G401.6 (cell line): ENCODE measurements at regions not wholly inside any gene's neighbourhood (a gene's known extent, or its start where the extent isn't known, plus 50 kb on each side); places are given as distances from the start of the nearest gene placed in this dataset.
"Not testable (repeated sequence)": the region's sequence is repeated elsewhere in the genome, so short reads cannot be mapped to it uniquely, and the experiment has no call there.

Experiments used
- FAIRE-seq: peaks from 2 replicates; lab custom pipeline; 2012; peaks lifted over from hg19 to GRCh38; lab: Jason Lieb, UNC

DNA sequence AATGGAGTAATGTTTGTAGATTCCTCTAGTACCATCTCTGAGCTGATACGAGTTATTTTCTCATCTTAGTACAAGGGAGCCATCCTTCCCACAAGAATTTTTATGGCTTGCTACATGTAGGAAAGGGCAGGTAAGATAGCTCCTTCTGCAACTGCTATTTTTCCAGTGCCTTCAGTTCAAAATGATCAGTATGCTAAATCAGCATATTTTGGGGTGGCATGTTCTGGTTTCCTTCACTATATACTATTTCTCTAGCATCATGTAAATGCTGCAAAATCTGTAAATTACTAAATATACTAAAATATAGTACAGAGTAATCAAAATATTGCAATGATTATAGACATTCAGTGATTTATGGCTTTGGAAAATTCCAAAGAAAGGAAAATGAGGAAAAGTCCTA, 1230.0 kb upstream of the CHAC2 start:
- FAIRE-seq: no peak

DNA sequence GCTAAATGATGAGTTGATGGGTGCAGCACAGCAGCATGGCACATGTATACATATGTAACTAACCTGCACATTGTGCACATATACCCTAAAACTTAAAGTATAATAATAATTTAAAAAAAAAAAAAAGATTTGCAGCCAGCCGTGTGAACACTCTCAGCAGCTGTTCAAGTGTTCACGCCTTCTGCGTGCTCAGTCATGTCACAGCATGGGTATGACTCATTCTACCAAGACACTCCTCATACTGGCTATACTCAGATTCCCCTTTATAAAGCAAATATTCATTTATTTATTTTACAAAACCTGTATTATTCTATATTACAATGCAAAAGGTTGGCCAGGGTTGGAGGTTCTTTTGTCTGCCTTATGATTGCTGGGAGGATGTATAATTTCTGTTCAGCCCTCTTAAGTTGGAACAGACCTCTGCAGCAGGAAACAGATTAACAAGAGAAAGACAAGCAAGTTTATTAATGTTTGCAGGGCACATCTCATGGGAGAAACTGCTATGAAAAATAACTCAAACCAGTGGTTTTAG, 1230.6 kb upstream of the CHAC2 start:
- no peak for FAIRE-seq

DNA sequence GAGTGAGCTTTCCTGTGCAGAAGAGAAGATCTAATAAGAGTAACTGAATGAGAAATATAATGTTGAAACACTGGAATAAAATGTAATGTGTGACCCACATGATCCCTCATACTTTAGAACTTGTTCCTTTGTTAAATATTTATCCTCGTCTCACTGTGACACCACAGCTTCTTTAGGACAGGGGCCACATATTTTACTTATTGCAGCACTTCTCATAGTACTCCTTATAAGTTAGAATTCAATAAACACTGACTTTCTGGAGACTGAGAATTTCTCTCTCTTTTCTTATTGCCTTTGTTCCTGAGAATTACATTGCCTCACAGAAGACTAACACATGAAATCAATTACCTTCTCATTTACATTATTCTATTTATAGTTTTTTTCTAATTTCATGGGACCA, 1234.6 kb upstream of the CHAC2 start:
- FAIRE-seq: no peak

DNA sequence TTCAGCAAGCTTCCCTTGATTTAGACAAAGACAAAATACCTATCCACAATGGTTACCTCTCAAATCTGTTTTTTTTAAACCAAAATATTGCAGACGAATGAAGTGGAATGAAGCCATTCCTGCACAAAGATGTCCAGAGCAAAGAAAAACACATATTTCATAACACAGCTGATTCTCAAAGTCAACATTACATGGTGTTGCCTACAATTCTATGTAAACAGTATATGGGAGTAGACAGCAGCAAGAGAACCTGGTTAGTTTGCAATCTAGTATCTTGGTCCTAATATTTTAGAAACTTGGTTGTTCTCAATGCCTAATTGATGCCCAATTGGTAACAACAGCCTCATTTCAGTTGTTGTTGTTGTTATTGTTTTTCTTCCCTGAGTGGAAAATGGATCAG, 1240.9 kb upstream of the CHAC2 start:
- FAIRE-seq: no peak

DNA sequence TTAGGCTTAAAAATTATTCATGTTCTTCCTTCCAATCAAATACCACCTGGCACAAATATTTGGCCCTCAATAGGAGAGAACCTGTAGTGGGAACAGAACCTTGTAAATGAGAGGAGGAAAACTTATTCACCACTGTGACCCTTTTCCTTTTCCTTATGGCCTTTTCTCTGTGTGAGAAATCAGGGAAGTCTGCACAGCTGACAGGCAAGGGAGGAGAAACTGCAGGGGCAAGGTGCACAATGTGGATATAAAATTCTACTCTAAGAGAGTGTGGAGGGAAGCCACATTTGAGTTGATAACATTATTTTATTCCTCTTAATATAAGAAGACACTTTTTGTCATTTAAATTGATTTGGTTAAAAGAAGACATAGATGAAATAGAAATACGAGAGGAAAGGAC, 1247.0 kb upstream of the CHAC2 start:
- no peak for FAIRE-seq

DNA sequence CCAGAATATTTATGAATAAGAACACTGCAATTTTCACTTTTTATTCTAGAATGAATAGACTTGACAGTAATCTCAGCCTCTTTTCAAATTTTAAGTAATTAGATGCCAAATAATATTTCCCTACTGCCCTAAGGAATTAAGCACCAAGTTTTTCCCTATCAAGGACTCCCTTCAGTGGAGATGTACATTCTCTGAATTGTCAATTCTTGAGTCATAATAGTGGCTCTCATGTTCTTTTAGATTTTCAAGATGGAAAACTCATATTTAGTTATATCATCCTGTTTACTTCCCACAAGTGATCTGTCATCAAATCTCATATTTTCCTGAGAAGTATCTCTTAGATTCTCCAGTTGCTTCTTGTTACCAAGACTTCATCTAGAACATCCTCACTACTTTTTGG, 1248.9 kb upstream of the CHAC2 start:
- FAIRE-seq: no peak

DNA sequence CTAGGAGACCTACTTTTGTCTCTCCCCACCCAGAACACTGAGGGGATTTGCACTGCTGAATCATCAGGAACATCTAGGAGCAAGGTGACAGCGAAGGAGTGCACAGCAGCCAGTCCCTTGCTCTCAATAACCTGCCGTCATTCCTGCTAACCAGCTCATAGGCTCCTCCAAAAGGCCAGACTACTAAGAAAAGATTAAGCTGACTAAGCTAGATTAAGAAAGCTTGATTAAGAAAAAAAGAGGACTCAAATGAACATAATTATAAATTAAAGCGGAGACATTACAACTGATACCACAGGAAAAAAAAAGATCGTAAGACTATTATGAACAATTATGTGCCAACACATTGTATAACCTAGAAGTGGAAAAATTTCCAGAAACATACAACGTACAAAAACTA, 1254.8 kb upstream of the CHAC2 start:
- FAIRE-seq: no peak

DNA sequence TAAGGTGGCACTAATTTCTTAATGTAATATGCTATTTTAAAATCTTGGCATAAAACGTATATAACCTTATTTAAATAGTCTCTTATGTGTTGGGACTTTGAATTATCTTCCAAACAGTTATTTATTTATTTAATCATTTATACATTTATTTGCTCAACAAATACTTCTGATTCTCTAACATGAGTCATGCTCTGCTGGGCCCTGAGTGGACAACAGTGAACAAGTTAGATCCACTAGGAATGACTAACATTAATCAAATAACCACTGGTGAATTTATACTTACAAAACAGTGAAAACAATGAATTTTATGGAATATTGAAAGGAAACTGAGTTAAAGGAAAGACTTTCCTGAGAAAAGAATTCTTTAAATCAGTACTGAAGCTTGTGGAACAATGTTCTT, 1257.2 kb upstream of the CHAC2 start:
- FAIRE-seq: no peak

DNA sequence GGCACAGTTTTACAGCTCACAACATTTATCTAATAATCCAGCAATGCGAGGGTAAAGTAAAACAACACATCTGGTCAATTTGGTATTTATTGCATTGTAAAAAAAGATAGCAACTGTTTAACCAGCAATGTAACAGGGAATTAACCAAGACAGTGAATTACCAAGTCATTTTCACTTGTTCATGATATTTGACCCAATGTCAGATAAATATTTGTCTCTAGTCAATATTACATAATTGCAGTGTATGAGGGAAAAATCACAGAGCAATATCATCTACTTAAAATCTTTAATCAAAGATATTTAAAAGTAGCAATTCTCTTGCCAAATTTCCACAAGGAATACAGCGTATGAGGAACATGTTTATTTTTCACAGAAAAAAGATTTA, 1265.1 kb upstream of the CHAC2 start:
- no peak for FAIRE-seq

DNA sequence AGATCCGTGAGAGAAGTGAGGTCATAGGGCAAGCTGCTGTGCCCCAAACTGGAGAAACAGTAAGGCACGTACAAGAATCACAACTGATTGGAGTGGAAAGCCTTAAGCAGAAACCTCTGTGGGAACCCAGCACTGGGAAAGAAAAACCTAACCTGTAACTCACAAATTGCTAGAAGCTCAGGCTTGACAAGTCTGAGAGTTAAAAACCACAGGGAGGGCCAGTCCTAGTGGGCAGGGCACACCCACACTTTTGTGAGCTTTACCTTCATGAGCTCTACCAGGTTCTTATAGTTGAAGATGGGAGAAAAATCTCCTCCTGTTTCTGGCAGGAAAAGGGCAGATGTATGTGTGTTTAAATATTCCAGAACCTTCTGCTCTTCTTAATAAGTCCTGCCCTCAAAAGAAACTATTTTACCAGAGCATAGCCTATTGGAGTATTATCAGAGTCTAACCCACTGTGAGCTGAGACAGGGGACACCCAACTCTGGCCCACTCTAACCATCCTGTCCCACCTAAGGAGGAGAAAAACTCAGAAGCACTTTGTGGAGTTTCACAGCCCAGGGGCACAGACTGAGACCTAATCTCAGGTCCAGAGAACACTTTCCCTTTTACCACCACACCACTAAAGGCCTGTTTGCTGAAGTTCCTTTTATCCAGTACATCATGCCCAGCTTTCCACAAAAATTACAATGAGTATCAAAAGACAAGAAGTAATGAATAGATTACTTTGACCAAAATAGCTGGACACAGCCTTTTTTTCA, 1265.7 kb upstream of the CHAC2 start:
- FAIRE-seq: no peak

DNA sequence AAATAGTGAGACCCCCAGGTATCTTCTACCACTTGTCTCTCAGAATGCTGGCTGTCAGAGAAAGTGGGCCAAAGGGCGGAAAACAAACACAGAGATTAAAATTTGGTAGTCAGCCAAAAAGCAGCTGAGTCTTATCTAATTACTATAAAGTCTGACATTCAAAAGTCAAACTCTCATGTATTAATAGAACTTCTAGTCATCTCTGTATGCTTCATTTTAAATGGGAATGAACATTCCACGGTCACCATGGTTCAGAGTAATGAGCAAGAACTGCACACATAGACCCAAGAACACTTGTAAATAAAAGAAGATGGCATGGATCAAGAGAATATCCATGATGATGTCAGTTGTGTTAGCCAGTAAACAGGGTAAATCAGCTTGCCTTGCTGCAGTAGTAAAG, 1267.0 kb upstream of the CHAC2 start:
- FAIRE-seq: no peak

DNA sequence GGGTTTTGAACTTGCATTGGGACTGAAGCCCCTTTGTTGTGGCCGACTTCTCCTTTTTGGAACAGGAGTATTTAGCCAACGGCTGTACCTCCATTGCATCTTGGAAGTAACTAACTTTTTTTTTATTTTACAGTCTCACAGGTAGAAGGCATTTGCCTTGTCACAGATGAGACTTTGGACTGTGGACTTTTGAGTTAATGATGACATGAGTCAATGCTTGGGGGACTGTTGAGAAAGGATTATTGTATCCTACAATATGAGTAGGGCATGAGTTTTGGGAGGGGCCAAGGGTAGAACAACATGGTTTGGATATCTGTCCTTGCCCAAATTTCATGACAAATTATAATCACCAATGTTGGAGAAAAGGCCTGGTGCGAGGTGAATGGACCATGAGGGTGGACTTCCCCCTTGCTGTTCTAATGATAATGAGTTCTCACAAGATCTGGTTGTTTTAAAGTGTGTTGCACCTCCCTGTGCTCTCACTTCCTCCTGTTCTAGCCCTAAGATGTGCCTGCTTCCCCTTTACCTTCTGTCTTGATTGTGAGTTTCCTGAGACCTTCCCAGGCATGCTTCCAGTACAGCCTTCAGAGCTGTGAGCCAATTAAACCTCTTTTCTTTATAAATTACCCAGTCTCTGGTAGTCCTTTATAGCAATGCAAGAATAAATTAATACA, 1269.4 kb upstream of the CHAC2 start:
- no peak for FAIRE-seq

DNA sequence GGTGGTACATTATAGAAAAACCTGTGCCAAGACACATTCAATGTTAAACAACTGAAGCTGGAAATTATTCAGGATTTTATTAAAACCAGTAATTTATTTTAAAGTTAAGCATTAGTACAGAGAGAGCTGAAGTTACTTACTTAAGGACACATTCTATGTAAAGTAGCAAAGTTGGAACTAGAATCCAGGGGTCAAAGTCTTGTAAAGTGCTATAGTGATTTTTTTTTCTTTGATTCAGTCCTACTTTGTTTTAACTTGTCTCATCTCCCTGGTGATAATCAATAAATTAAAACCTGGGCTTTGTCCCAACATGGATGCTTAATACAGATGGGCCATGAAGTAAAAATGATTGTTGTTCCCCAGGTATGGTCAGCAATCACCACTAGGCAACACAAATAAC, 1271.8 kb upstream of the CHAC2 start:
- FAIRE-seq: no peak

DNA sequence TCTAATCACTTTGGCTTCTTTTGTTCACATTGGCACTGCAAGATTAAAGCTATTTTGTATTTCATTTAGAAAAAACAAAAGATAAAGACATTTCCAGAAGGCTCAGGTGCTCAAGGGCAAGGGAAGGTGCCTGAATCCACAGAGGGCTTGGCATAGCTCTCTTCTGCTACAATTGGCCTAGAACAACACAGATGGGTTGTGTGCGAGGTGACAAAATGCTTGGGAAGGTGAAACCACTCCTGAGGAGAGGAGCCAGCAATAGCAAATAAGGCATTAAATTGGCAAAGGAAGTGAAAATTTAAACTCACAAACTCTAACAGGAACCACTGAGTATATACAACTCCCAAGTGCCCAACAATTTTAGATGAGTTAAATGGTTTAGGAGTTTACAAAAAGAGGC, 1290.4 kb upstream of the CHAC2 start:
- no peak for FAIRE-seq

DNA sequence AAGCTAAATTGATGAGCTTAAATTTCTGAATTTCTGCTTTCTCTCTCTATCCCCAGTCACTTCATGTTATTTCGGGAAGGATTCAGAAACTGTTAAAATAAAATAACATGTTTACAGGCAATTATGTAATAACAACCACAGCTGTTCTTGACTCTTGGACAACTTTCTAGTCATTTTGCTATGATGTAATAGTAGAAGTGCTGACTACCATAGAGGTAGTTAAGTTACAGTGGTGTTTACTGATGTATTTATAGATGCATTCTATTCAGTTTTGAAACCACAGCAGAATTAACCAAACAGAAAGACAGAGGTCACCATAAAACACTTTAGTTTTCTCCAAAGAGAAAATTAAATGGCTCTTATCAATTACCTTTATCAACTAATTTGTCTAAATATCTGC, 1292.0 kb upstream of the CHAC2 start:
- FAIRE-seq: no peak

DNA sequence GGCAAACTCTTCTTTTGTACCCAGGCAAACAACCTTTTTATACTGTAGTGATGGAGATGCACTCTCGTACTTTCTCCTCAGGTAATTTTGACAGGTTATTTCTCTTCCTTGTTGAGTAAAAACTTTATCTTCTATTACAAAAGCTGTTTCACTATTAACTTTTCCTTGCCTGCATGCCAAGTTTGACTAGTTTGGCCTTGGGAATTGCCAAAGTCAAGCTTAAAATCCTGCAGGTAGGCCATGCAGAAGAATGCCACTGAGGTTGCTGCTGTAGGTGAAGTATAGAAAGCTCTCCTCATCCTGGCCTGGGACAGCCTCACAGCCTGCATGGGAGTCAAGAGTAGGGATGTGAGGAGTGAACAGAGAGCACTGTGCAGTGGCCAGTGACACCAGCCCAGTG, 1293.5 kb upstream of the CHAC2 start:
- no peak for FAIRE-seq

DNA sequence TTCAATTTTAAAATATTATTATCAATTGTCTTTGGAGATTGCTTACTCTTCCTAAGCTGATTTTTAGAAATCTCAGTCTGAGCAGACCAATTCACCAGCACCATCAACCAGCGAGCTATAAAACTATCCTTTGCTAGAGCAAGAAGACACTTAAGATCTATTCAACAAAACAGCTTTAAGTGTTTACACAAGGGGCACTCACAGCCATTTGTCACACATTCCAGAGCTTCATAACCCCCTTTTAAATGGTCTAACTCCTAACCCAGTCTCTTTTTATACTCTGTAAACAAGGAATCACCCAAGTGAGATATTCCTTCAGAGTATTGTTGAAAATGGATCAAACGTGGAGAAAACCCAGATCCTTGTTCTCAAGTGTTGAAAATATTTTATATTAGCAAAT, 1294.1 kb upstream of the CHAC2 start:
- no peak for FAIRE-seq

DNA sequence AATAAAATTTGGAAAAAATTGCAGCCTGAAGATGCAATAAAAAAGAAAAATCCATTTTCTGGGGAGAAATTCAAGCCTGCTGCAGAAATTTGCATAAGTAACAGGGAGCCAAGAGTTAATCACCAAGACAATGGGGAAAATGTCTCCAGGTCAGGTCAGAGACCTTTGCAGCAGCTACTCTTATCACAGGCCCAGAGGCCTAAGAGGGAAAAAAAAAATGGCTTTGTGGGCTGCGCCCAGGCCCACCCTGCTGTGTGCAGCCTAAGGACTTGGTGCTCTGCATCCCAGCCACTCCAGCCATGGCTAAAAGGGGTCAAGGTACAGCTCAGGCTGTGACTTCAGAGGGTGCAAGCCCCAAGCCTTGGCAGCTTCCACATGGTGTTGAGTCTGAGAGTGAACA, 1297.1 kb upstream of the CHAC2 start:
- not testable (repeated sequence) for FAIRE-seq

DNA sequence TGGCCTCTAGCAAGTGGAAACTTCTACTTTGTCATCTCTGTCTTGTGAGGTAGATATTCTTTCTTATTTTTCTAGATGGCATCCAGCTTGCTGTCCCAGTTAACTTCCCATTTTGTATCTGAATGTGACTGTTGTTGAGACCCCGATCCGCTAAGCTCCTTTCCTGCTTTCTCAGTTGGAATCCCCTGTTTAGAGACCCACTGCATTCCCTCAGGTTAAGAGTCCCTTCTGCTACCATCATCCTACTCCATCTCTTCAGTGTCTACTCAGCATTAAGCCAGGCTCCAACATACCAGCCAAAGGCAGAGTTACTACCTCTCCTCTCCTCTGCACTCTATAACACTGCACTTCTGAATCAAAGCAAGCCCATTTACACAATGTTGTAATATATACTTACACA, 1300.4 kb upstream of the CHAC2 start:
- no peak for FAIRE-seq

DNA sequence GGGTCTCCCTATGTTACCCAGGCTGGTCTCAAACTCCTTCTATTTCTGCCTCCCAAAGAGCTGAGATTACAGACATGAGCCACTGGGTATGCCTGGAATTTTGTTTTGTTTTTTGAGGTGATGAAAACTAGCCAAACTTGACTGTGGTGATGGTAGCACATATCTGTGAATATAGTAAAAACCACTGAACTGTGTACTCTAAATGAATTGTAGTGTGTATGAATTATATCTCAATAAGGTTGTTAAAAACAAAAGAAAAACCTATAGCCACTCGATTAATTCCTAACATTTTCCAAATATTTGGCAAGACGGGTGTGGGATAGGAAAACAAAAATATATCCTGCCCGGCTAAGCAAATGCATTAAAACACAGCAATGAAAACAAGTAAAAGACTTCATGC, 1302.3 kb upstream of the CHAC2 start:
- FAIRE-seq: no peak

DNA sequence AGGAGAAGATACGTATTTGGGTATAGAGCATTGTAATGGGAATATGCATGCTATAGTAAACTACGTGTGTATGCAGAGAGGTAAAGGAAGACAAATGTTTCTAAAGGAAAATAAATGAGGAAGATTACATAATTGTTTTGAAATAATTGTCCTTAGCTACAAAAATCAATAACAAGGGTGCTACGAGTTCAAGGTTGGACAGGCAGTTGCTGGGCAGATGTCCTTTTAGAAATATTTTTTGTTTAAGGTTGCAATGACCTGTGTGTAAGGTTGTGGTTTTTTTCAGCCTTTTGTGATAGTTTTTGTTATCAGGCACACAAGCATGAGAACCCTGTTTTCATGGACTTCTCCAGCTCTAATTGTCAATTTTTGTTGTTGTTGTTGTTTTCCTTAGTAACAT, 1304.1 kb upstream of the CHAC2 start:
- no peak for FAIRE-seq

DNA sequence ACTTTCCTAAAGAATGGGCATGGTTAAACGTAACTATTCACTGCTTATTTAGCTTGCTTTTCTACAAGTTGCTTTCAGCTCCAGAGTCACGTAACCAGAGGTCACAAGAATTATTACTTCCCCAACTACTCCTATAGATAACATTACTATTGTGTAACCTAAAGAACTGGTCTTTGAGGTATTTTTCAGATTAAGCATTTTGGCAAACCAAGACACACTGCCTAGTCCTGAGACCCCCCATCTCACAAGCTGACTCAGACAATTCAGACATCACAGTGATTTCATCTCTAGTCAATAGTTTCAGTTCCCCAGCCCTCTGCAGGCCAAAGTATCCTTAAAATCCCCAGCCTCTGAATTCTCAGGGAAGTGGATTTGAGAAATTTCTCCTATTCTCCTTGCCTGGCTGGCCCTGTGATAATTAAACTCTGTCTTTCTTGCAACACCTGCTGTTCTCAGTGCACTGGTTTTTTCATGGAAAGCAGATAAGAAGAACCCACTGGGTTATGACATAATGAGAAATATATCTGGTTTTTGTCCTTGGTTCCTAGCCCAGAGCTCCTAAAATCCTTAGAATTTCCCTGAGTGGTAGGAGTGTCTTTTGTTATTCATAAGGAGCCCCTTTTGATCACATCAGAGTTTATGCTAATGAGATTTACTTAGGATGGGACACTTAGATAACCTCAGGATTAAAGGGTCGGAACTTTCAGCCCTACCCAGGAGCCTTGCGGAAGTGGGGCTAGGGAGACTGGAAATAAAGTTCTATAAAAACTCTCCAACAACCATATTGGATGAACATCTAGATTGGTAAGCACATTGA, 1310.8 kb upstream of the CHAC2 start:
- no peak for FAIRE-seq

DNA sequence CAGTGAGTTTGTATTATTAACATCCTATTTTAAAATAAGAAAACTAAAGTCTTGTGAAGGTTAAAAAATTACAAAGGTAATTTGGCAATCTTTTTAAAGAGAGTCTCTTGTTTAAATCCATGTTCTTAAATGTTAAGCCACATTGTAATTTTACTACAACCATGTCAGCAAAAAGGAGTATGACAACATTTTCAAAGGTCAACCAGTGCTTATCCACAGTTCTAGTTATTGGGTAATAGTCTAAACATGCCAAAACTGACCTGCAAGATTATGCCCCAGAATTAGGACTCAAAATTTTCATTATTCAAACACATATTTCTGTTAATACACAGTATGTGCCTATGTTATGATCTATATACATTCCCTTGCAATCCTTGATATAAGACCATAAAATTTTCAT, 1312.6 kb upstream of the CHAC2 start:
- no peak for FAIRE-seq
